Activated B cell treated with CpG ODN at 0.5 μM for 24 hours (primary cell): ENCODE measurements at regions not wholly inside any gene's neighbourhood (a gene's known extent, or its start where the extent isn't known, plus 50 kb on each side); places are given as distances from the start of the nearest gene placed in this dataset.

Source experiments
- ATAC-seq: fragments of 200-7000 bp; cut with Tn5 transposase; one replicate; pipeline ENCODE4 v1.10.0; 2021; ENCODE audit warnings: low read depth, mild to moderate bottlenecking, moderate library complexity
- CTCF ChIA-PET: fragments of 350-600 bp; sonication (Branson Sonifier 250); formaldehyde crosslinking; loops from one replicate; lab custom pipeline; 2021; ENCODE audit warnings: antibody characterized with exemption; lab: Charles Lee
- POLR2A ChIA-PET: fragments of 350-600 bp; sonication (Branson Sonifier 250); formaldehyde crosslinking; loops from one replicate; lab custom pipeline; 2021; ENCODE audit warnings: antibody characterized with exemption; lab: Charles Lee
- DNase-seq: peaks from one replicate; pipeline ENCODE4 v3.0.0; 2022
- H3K27ac Mint-ChIP-seq: one replicate; pipeline ENCODE4 v1.8.0; 2020; ENCODE audit warnings: mixed read lengths
- H3K27me3 Mint-ChIP-seq: one replicate; pipeline ENCODE4 v1.8.0; 2021; ENCODE audit warnings: mixed read lengths
- H3K36me3 Mint-ChIP-seq: one replicate; pipeline ENCODE4 v1.8.0; 2021; ENCODE audit warnings: low read depth, mixed read lengths
- H3K4me1 Mint-ChIP-seq: one replicate; pipeline ENCODE4 v1.8.0; 2021; ENCODE audit warnings: mixed read lengths
- H3K4me3 Mint-ChIP-seq: one replicate; pipeline ENCODE4 v1.8.0; 2020; ENCODE audit warnings: mild to moderate bottlenecking, mixed read lengths
- H3K9me3 Mint-ChIP-seq: one replicate; pipeline ENCODE4 v1.8.0; 2020; ENCODE audit warnings: mixed read lengths
- CTCF ChIP-seq: fragments of 200-600 bp; IDR thresholded peaks from one replicate; pipeline ENCODE4 v1.8.0; 2022; ENCODE audit warnings: antibody characterized with exemption, mild to moderate bottlenecking
- intact Hi-C: fragments of 100-400 bp; cut with micrococcal nuclease; formaldehyde crosslinking; loops from one replicate; pipeline ENCODE4 v1.15.1; 2024

DNA sequence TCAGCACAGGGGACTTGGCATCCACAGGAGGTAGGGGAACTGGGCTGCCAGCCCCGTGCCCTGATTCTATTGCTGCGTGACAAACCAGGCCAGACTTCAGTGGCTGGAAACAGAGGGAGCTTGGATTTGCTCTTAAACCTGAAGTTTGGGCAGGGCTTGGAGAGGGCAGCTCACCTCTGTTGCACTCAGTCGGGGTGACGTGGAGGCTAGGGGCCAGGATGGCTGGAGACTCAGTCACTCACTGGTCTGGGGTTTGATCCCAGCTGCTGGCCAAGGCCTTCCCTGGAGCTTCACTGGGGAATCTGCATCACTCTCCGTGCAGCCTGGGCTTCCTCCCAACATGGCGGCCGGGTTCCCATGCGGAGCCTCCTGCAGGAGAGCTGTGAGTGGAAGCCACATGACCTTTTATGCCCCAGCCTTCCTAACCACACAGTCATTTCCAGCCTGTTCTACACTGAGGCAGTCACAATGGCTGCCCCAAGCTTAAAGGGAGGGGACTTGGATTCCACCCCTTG is 175.2 kb upstream of the HDAC4 start:
- Mint-ChIP-seq H3K4me3 (no peak overlapping the region), H3K27me3 (peaks cover 5% of the 10 kb centered on the region), H3K27ac (no peak overlapping the region), H3K9me3 (no peaks in the 10 kb centered on the region), H3K4me1 (no peaks in the 10 kb centered on the region), H3K36me3 (no peaks in the 10 kb centered on the region)
- POLR2A ChIA-PET, result no interaction called here
- DNase-seq (no peak), ATAC-seq (no peak)
- intact Hi-C loops, result no loop called here
- CTCF ChIA-PET, result no interaction called here
- no peak for TF ChIP-seq CTCF

- Mint-ChIP-seq H3K4me1 (no peaks in the 10 kb centered on the region), H3K9me3 (no peaks in the 10 kb centered on the region), H3K27ac (no peak overlapping the region), H3K36me3 (no peaks in the 10 kb centered on the region), H3K4me3 (no peak overlapping the region), H3K27me3 (peaks cover 5% of the 10 kb centered on the region)
- POLR2A ChIA-PET, result no interaction called here
- DNase-seq (no peak), ATAC-seq (no peak)
- no peak for TF ChIP-seq CTCF
- intact Hi-C loops, result no loop called here
- CTCF ChIA-PET, result no interaction called here
These were observed 173.8 kb upstream of the HDAC4 start for GRCh38 chr2:239574434-239575156.

DNA sequence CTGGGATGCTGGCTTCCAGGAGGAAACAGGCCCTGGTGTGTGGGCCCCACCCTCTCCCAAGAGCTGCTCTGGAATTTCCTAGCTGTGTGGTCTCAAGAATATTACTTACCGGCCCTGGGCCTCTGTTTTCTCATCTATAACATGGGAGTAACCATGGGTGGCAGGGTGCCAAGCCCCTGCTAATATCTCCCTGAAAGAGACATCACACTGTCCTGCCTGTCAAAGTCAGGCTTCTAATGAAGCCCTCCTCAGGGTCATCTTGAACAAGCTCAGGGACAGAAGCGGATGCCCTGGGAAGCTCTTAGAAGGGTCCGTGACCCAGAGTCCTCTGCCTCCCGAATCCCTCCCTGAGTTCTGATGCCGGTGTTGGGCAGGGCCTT is 173.2 kb upstream of the HDAC4 start:
- intact Hi-C loops, result no loop called here
- no peak for TF ChIP-seq CTCF
- POLR2A ChIA-PET, result no interaction called here
- no peak overlapping the region for H3K27ac Mint-ChIP-seq
- peaks cover 5% of the 10 kb centered on the region for H3K27me3 Mint-ChIP-seq
- no peak for DNase-seq
- no peak for ATAC-seq
- H3K4me1 Mint-ChIP-seq, result no peaks in the 10 kb centered on the region
- no peak overlapping the region for H3K4me3 Mint-ChIP-seq
- H3K36me3 Mint-ChIP-seq, result no peaks in the 10 kb centered on the region
- CTCF ChIA-PET, result no interaction called here
- no peaks in the 10 kb centered on the region for H3K9me3 Mint-ChIP-seq

DNA sequence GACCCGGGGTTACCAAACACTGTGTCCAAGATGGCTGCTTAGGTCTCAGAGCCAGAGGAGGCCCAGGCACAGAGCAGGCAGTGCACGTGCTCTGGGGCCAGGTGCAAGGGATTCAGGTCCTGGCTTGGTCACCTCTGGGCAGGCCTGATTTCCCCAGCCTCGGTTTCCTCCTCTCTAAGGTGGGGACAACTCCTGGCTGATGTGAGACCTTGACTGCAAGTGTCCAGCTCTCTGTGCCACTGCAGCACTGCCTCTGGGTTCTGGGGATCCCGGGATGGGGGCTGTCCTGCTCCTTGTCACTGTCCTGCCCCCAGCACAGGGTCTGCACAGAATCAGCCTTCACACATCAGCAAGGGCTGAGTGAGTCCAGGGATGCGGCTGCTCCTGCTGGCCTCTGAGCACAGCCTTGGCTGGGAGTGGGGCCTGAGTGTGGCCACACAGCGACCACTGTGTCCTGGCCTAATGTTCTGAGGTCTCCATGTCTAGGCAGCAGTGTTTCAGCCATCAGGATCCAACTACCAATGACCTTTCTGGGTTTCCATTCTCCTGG is 170.2 kb upstream of the HDAC4 start:
- TF ChIP-seq CTCF, result no peak
- H3K27me3 Mint-ChIP-seq, result peaks cover 2% of the 10 kb centered on the region
- H3K36me3 Mint-ChIP-seq, result no peaks in the 10 kb centered on the region
- peak; percentile 3 for DNase-seq
- H3K4me3 Mint-ChIP-seq, result no peak overlapping the region
- H3K27ac Mint-ChIP-seq, result no peak overlapping the region
- ChIA-PET CTCF (no interaction called here), POLR2A (no interaction called here)
- H3K9me3 Mint-ChIP-seq, result no peaks in the 10 kb centered on the region
- intact Hi-C loops, result no loop called here
- H3K4me1 Mint-ChIP-seq, result no peaks in the 10 kb centered on the region
- no peak for ATAC-seq

DNA sequence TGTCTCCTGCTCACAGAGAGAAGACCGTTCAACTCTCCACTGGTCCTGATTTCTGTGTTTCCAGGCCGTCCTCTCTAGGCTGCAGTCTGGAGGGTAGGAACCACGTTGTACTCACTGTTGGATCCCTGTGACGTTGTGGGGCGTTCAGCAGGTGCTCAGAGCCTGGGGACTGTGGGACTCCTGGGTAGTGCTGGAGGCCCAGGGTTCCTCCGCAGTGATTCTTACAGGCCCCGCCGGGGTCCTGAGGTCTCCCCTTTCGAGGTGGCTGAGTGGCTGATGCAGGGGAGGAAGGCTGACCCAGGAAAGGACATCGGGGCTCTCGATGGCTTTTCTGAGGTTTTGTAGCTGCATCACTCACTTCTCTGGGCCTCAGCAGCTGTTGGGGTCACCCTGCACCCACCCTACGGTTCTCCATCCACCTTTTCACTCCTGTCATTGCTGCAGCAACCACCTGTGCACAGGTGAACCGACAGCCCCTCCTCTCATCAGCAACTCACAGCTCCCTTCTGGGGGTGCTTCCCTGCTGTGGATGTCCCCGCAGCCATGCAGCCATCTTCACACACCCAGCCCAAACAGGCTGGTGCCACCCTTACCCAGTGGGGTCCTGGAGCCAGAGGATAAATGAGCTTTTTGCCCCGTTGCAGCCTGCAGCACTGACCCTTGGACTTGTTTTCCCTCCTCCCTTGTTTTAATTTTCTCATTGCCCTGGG is 169.6 kb upstream of the HDAC4 start:
- CTCF ChIA-PET, result no interaction called here
- Mint-ChIP-seq H3K36me3 (no peaks in the 10 kb centered on the region), H3K9me3 (no peaks in the 10 kb centered on the region), H3K27ac (no peak overlapping the region), H3K4me1 (no peaks in the 10 kb centered on the region), H3K4me3 (no peak overlapping the region), H3K27me3 (peaks cover 2% of the 10 kb centered on the region)
- intact Hi-C loops, result no loop called here
- POLR2A ChIA-PET, result no interaction called here
- DNase-seq (peak; percentile 4), ATAC-seq (no peak)
- TF ChIP-seq CTCF, result no peak
